BLaER1 treated with 17β-estradiol and CSF1 and Interleukin-3, amounts not matched to agents 10 nM and 100 nM (cell line): ENCODE measurements at regions not wholly inside any gene's neighbourhood (a gene's known extent, or its start where the extent isn't known, plus 50 kb on each side); places are given as distances from the start of the nearest gene placed in this dataset.
A peak's percentile ranks its signal among the peaks of the same experiment; 100 is the strongest.
"Not testable (repeated sequence)": the region's sequence is repeated elsewhere in the genome, so short reads cannot be mapped to it uniquely, and the experiment has no call there.

Source experiments
- H3K27ac ChIP-seq, 11 experiments: shearing (Covaris generic); formaldehyde crosslinking; 2 replicates each; pipeline ENCODE4 v1.8.1; 2022
- H3K27me3 ChIP-seq, 11 experiments: shearing (Covaris generic); formaldehyde crosslinking; 2 replicates each; pipeline ENCODE4 v1.8.1; 2022
- H3K36me3 ChIP-seq, 11 experiments: shearing (Covaris generic); formaldehyde crosslinking; 2 replicates each; pipeline ENCODE4 v1.8.1; 2022
- H3K4me1 ChIP-seq, 10 experiments: shearing (Covaris generic); formaldehyde crosslinking; 2 replicates each; pipeline ENCODE4 v1.8.1; 2022
- H3K4me2 ChIP-seq, 11 experiments: shearing (Covaris generic); formaldehyde crosslinking; 2 replicates each; pipeline ENCODE4 v1.8.1; 2022
- H3K4me3 ChIP-seq, 10 experiments: shearing (Covaris generic); formaldehyde crosslinking; 2 replicates each; pipeline ENCODE4 v1.8.1; 2022
- H3K9ac ChIP-seq, 11 experiments: shearing (Covaris generic); formaldehyde crosslinking; 2 replicates each; pipeline ENCODE4 v1.8.1; 2022
- H3K9me3 ChIP-seq, 11 experiments: shearing (Covaris generic); formaldehyde crosslinking; replicated peaks in 1 of 11; 2 replicates each; pipeline ENCODE4 v1.8.1; 2022
- H4K20me1 ChIP-seq, 11 experiments: shearing (Covaris generic); formaldehyde crosslinking; 2 replicates each; pipeline ENCODE4 v1.8.1; 2022
- Cebpa-rat ChIP-seq, 11 experiments: shearing (Covaris generic); IDR thresholded peaks; 2 replicates each; pipeline ENCODE4 v1.8.1; 2022

DNA sequence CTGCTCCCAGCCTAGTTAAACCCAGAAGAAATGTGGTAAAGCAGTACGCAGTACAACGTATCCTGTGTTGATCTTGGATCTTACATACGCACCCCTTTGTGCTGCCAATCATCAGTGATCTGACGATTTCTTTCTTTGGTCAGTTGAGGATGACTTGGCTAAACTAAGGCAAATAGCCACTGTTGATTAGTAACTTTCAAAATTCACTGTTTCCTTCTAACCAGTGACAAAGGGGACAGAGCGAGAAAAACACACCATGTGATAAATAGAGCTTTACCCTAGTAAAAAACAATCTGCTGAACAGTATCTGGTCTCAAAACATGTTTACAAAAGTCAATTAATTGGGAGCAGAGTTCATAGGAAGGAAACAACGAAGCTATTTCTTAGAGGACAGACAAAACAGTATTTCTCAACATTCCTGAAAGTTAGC lies 123.2 kb upstream of the RAB18 start:
- H3K9ac ChIP-seq, result no peak overlapping the region
- H3K36me3 ChIP-seq, result no peaks in the 10 kb centered on the region
- no peaks in the 10 kb centered on the region for H3K27me3 ChIP-seq
- H3K9me3 ChIP-seq, result peaks cover 0 to 7% (median 4%) of the 10 kb centered on the region in 11 experiments; a peak in 6 of 22 replicates
- no peak overlapping the region for H3K27ac ChIP-seq
- H3K4me3 ChIP-seq, result no peak overlapping the region
- no peaks in the 10 kb centered on the region for H4K20me1 ChIP-seq
- no peak for TF ChIP-seq Cebpa-rat (IDR thresholded peaks at IDR 0.05)
- peaks cover 0 to 11% (median 0%) of the 10 kb centered on the region in 10 experiments; a peak in 6 of 20 replicates for H3K4me1 ChIP-seq
- H3K4me2 ChIP-seq, result no peak overlapping the region

DNA sequence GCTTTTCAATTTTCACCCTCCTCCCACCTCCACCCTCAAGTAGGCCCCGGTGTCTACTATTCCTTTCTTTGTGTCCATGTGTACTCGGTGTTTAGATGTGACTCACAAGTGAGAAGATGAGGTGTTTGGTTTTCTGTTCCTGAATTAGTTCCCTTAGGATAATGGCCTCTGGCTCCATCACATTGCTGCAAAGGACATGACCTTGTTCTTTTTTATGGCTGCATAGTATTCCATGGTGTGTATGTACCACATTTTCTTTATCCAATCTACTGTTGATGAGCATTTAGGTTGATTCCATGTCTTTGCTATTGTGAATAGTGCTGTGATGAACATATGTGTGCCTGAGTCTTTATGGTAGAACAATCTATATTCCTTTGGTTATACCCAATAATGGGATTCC lies 125.1 kb upstream of the RAB18 start:
- H3K4me1 ChIP-seq, H3K36me3 ChIP-seq, H3K4me3 ChIP-seq, H3K9ac ChIP-seq, H3K27ac ChIP-seq, H3K4me2 ChIP-seq, H3K9me3 ChIP-seq, H4K20me1 ChIP-seq, H3K27me3 ChIP-seq: not testable (repeated sequence)

- H3K36me3 ChIP-seq, result no peaks in the 10 kb centered on the region
- H3K4me3 ChIP-seq, result no peak overlapping the region
- no peaks in the 10 kb centered on the region for H3K27me3 ChIP-seq
- no peaks in the 10 kb centered on the region for H3K4me1 ChIP-seq
- no peak for TF ChIP-seq Cebpa-rat (IDR thresholded peaks at IDR 0.05)
- H3K9me3 ChIP-seq, result no peaks in the 10 kb centered on the region
- no peak overlapping the region for H3K27ac ChIP-seq
- H3K4me2 ChIP-seq, result no peak overlapping the region
- H4K20me1 ChIP-seq, result no peaks in the 10 kb centered on the region
- H3K9ac ChIP-seq, result no peak overlapping the region
Measured at GRCh38 chr10:27373566-27374160, 130.4 kb upstream of the RAB18 start.

DNA sequence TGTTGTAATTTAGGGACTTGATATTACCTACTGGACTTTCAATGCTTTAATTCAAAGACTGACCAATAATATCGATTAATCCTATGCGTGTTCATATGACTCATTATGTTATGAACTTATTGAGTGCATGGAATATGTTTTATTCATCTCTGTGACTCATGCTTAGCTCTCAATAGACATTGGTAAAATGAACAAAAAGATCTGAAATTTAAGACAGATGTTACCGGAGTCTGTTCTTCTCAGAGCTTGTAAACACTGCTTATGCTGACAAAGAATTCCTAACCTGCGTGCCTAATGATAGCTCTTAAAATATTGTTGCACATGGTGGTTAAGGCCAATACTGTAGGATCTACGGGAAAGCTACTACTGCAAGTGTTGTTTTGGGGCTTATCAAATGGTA lies 131.5 kb upstream of the ACBD5 start:
- Histone ChIP-seq H3K4me2 (no peak overlapping the region), H3K36me3 (no peaks in the 10 kb centered on the region), H3K9me3 (no peaks in the 10 kb centered on the region), H4K20me1 (no peaks in the 10 kb centered on the region), H3K4me3 (no peak overlapping the region), H3K27ac (no peak overlapping the region), H3K27me3 (no peaks in the 10 kb centered on the region), H3K9ac (no peak overlapping the region), H3K4me1 (0 out of 20 replicates have a peak, but pooled peaks cover 0 to 4% (median 0%) of the 10 kb centered on the region in 10 experiments)
- no peak for TF ChIP-seq Cebpa-rat (IDR thresholded peaks at IDR 0.05)

DNA sequence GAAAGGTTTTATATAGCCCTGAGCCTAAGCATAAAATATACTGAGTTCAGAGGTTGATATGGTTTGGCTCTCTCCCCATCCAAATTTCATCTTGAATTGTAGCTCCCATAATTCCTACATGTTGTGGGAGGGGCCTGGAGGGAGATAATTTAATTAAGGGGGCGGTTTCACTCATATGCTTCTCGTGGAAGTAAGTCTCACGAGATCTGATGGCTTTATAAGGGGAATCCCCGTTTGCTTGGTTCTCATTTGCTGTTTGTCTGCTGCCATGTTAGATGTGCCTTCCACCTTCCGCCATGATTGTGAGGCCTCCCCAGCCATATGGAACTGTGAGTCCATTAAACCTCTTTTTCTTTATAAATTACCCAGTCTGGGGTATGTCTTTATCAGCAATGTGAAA lies 130.8 kb upstream of the ACBD5 start:
- H3K27me3 ChIP-seq, H3K36me3 ChIP-seq, H3K4me1 ChIP-seq, H3K9ac ChIP-seq, H3K27ac ChIP-seq, H4K20me1 ChIP-seq, H3K9me3 ChIP-seq, H3K4me3 ChIP-seq, H3K4me2 ChIP-seq: not testable (repeated sequence)

- no peaks in the 10 kb centered on the region for H4K20me1 ChIP-seq
- no peaks in the 10 kb centered on the region for H3K9me3 ChIP-seq
- TF ChIP-seq Cebpa-rat (IDR thresholded peaks at IDR 0.05), result no peak
- H3K4me2 ChIP-seq, result no peak overlapping the region
- H3K36me3 ChIP-seq, result no peaks in the 10 kb centered on the region
- H3K4me1 ChIP-seq, result 0 out of 20 replicates have a peak, but pooled peaks cover 0 to 4% (median 0%) of the 10 kb centered on the region in 10 experiments
- H3K9ac ChIP-seq, result no peak overlapping the region
- no peak overlapping the region for H3K4me3 ChIP-seq
- no peak overlapping the region for H3K27ac ChIP-seq
- no peaks in the 10 kb centered on the region for H3K27me3 ChIP-seq
Measured at GRCh38 chr10:27369880-27370279, 129.3 kb upstream of the ACBD5 start.

DNA sequence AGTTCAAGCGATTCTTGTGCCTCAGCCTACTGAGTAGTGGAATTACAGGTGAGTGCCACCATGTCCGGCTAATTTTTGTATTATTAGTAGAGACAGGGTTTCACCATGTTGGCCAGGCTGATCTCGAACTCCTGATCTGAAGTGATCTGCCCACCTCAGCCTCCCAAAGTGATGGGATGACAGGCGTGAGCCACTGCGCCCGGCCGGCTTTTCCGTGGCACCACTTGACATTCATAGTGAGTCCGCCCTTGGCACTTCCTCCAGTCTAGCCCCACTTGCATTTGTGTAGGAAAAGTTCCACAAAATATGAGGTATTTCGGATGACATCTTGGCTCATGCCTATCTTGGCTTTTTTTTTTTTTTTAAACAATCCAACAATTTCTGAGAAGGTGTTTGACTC lies 128.1 kb upstream of the ACBD5 start:
- Histone ChIP-seq H3K27me3 (no peaks in the 10 kb centered on the region), H3K4me3 (no peak overlapping the region), H3K4me1 (0 out of 20 replicates have a peak, but pooled peaks cover 0 to 4% (median 0%) of the 10 kb centered on the region in 10 experiments), H3K9ac (no peak overlapping the region), H3K4me2 (no peak overlapping the region), H4K20me1 (no peaks in the 10 kb centered on the region), H3K27ac (no peak overlapping the region), H3K36me3 (no peaks in the 10 kb centered on the region), H3K9me3 (no peaks in the 10 kb centered on the region)
- no peak for TF ChIP-seq Cebpa-rat (IDR thresholded peaks at IDR 0.05)

DNA sequence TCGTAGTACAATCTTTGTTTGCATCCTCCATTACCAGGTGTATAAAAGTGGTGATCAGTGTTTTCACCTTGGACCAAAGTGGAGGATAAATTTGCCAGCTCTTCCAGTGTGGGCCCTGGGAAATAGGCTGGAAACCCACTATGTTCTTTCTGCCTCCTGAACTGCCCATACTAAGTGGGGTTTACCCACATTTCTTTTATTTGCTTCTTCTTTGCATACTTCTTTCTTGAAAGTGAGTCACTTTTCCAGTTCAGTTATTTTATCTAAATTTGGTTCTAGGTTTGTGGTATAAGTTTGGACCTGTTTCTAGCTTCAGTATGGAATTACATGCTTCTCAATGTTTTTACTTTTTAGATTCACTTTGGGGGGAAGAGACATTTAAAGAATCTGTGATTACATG lies 126.2 kb upstream of the ACBD5 start:
- Histone ChIP-seq H3K4me1 (0 out of 20 replicates have a peak, but pooled peaks cover 0 to 4% (median 0%) of the 10 kb centered on the region in 10 experiments), H4K20me1 (no peaks in the 10 kb centered on the region), H3K27me3 (no peaks in the 10 kb centered on the region), H3K9ac (no peak overlapping the region), H3K27ac (no peak overlapping the region), H3K4me2 (no peak overlapping the region), H3K36me3 (no peaks in the 10 kb centered on the region), H3K9me3 (no peaks in the 10 kb centered on the region), H3K4me3 (no peak overlapping the region)
- no peak for TF ChIP-seq Cebpa-rat (IDR thresholded peaks at IDR 0.05)

GRCh38 chr10:27364028-27364427 lies 123.4 kb upstream of the ACBD5 start:
- Histone ChIP-seq H3K4me1 (peaks cover 0 to 19% (median 12%) of the 10 kb centered on the region in 10 experiments; a peak in 16 of 20 replicates), H3K9ac (no peak overlapping the region), H3K9me3 (no peaks in the 10 kb centered on the region), H4K20me1 (no peaks in the 10 kb centered on the region), H3K4me2 (no peak overlapping the region), H3K4me3 (no peak overlapping the region), H3K36me3 (no peaks in the 10 kb centered on the region), H3K27ac (no peak overlapping the region), H3K27me3 (no peaks in the 10 kb centered on the region)
- no peak for TF ChIP-seq Cebpa-rat (IDR thresholded peaks at IDR 0.05)

GRCh38 chr10:27360581-27361172 lies 120.1 kb upstream of the ACBD5 start:
- no peaks in the 10 kb centered on the region for H3K27me3 ChIP-seq
- peaks cover 0 to 39% (median 28%) of the 10 kb centered on the region in 10 experiments; a peak in 16 of 20 replicates for H3K4me1 ChIP-seq
- peak overlapping the region in 2 of 11 experiments; percentile 72 to 86; a peak in 1 of 22 replicates for H3K4me2 ChIP-seq
- no peak overlapping the region for H3K27ac ChIP-seq
- H4K20me1 ChIP-seq, result no peaks in the 10 kb centered on the region
- H3K9ac ChIP-seq, result no peak overlapping the region
- no peak overlapping the region for H3K4me3 ChIP-seq
- H3K9me3 ChIP-seq, result no peaks in the 10 kb centered on the region
- H3K36me3 ChIP-seq, result no peaks in the 10 kb centered on the region
- no peak for TF ChIP-seq Cebpa-rat (IDR thresholded peaks at IDR 0.05)
